ENCODE measurements at regions not wholly inside any gene's neighbourhood (a gene's known extent, or its start where the extent isn't known, plus 50 kb on each side); places are given as distances from the start of the nearest gene placed in this dataset.

DNA sequence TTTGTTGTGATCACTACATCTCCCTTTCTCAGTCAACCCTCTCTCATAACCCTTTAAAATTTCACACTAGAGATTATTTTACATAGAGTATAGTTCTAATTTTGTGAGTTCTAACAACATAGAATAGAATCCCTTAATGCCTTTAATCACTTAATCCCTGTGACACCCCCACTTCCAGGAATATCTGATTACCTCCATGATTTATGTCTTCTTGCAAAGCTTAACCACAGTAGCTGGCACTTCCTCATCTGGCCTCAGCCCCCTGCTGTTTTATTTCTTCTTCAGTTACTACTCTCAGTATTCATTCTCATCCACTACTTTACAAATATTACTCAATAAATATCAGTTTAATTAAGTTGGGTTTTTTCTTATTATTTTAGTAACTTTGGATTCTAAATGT, 340.9 kb downstream of the CENPC start:
- TF ChIP-seq CREB1 (IDR thresholded peaks at IDR 0.05; ENCODE audit: low read depth) (no peak), YY1 (IDR thresholded peaks at IDR 0.05; ENCODE audit: low read depth) (no peak), EP300 (IDR thresholded peaks at IDR 0.05; ENCODE audit: borderline replicate concordance) (peak; percentile 33; the same call in 1 of the 2 replicates), CEBPB (IDR thresholded peaks at IDR 0.05) (no peak), FOXM1 (IDR thresholded peaks at IDR 0.05; ENCODE audit: borderline replicate concordance, low read depth) (no peak), TEAD4 (IDR thresholded peaks at IDR 0.05) (no peak), EGR1 (IDR thresholded peaks at IDR 0.05) (no peak), RAD21 (IDR thresholded peaks at IDR 0.05; ENCODE audit: low read depth) (no peak)
- TF ChIP-seq, protein P1, sequence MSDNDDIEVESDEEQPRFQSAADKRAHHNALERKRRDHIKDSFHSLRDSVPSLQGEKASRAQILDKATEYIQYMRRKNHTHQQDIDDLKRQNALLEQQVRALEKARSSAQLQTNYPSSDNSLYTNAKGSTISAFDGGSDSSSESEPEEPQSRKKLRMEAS (IDR thresholded peaks at IDR 0.05): no peak
- TF ChIP-seq, protein P2, sequence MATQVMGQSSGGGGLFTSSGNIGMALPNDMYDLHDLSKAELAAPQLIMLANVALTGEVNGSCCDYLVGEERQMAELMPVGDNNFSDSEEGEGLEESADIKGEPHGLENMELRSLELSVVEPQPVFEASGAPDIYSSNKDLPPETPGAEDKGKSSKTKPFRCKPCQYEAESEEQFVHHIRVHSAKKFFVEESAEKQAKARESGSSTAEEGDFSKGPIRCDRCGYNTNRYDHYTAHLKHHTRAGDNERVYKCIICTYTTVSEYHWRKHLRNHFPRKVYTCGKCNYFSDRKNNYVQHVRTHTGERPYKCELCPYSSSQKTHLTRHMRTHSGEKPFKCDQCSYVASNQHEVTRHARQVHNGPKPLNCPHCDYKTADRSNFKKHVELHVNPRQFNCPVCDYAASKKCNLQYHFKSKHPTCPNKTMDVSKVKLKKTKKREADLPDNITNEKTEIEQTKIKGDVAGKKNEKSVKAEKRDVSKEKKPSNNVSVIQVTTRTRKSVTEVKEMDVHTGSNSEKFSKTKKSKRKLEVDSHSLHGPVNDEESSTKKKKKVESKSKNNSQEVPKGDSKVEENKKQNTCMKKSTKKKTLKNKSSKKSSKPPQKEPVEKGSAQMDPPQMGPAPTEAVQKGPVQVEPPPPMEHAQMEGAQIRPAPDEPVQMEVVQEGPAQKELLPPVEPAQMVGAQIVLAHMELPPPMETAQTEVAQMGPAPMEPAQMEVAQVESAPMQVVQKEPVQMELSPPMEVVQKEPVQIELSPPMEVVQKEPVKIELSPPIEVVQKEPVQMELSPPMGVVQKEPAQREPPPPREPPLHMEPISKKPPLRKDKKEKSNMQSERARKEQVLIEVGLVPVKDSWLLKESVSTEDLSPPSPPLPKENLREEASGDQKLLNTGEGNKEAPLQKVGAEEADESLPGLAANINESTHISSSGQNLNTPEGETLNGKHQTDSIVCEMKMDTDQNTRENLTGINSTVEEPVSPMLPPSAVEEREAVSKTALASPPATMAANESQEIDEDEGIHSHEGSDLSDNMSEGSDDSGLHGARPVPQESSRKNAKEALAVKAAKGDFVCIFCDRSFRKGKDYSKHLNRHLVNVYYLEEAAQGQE (IDR thresholded peaks at IDR 0.05; ENCODE audit: low read depth): no peak
